H7 (cell line): ENCODE measurements at regions not wholly inside any gene's neighbourhood (a gene's known extent, or its start where the extent isn't known, plus 50 kb on each side); places are given as distances from the start of the nearest gene placed in this dataset.

Experiments
- DNase-seq: peaks from one replicate; pipeline ENCODE4 v3.0.0; 2012
- H3K27me3 ChIP-seq: 2 replicates; pipeline ENCODE4 v1.6.0; 2011; ENCODE audit warnings: mild to moderate bottlenecking, low read length; ENCODE audit not compliant: control insufficient read depth, insufficient read depth
- H3K36me3 ChIP-seq: replicated peaks from 2 replicates; pipeline ENCODE4 v1.5.1; 2011; ENCODE audit warnings: low read length; ENCODE audit not compliant: control insufficient read depth, insufficient read depth
- H3K4me3 ChIP-seq: 2 replicates; pipeline ENCODE4 v1.5.1; 2011; ENCODE audit warnings: low read depth, mild to moderate bottlenecking, control low read depth, low read length, moderate library complexity; ENCODE audit not compliant: insufficient read depth

DNA sequence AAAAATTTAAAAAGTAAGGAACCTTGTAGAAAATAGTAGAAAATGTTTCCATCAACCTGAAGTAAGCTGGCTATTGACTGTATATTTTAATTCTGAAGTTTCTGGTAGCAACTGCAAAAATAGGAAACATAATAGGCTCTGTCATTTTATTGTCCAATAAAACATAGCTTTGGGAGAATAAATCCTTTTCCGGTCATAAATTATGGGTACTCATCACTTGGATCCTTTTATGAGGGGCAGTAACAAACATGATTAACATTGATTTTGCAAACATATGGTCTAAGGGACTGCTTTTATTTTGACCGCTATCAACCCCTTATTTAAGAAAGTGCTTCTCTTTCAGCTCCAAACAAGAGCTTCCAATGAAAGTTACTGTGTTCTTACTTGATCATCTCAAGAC, 495.9 kb upstream of the ANKRD30A start:
- Histone ChIP-seq H3K4me3 (no peak overlapping the region), H3K36me3 (no peaks in the 10 kb centered on the region), H3K27me3 (no peaks in the 10 kb centered on the region)
- no peak for DNase-seq

DNA sequence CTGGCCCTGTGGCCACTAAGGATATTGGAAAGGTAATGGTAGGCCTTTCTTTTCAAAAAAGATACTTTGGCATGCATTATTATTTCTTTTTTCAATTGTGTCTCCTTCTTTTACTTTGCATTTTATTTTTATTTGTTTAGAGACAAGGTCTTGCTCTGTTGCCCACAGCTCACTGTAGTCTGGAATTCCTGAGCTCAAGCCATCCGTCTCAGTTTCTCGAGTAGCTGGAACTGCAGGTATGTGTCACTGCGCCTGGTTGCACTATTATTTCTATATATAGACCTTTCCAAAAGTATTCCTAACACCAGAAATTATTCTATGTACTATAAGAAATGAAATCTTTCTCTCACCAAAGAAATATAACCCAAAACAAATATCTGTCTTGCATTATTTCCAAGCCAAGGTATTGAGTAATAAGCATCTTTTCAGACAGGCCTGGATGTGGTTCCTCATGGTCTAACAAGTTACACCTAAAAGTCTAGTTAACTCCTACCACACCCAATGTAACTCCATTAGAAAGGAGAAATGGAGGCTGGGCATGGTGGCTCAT, 500.8 kb upstream of the ANKRD30A start:
- DNase-seq, result no peak
- H3K4me3 ChIP-seq, result no peak overlapping the region
- H3K27me3 ChIP-seq, result no peaks in the 10 kb centered on the region
- H3K36me3 ChIP-seq, result no peaks in the 10 kb centered on the region

DNA sequence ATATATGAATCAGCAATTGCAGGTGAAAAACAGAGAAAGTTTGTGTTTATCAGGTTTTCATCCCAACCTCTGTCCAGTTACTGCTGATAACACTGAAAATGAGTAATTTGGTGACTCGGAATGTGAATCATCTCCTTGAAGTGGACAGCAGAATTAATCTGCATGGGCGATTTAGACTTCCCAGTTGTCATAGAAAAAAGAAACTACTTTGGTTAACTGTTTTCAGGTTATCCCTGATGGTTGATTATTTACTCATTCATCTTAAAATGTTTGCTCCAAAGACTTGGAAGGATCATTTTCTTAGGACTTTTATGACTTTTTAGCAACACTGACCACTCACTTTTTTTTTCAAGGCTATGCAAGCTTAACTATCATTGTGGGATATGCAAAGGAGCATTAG, 504.1 kb upstream of the ANKRD30A start:
- Histone ChIP-seq H3K36me3 (no peaks in the 10 kb centered on the region), H3K27me3 (no peaks in the 10 kb centered on the region), H3K4me3 (no peak overlapping the region)
- no peak for DNase-seq

DNA sequence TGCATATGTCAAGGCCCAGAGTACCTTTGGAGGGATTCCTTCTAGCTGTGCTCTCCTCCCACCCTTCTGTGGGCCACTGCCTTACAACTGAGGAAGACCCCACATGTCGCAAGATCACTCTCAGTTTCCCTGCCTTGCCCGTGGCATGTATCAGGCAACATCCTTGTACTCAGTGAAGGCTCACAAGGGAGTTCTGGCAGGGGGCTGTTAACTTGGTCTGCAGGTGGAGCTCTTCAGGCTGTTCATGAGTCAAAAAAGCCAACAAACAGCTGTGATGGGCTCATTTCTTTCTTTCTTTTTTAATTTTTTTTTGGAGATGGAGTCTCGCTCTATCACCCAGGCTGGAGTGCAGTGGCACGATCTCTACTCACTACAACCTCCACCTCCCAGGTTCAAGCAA, 513.0 kb upstream of the ANKRD30A start:
- DNase-seq, result peak; percentile 62
- no peak overlapping the region for H3K4me3 ChIP-seq
- no peaks in the 10 kb centered on the region for H3K36me3 ChIP-seq
- no peaks in the 10 kb centered on the region for H3K27me3 ChIP-seq

DNA sequence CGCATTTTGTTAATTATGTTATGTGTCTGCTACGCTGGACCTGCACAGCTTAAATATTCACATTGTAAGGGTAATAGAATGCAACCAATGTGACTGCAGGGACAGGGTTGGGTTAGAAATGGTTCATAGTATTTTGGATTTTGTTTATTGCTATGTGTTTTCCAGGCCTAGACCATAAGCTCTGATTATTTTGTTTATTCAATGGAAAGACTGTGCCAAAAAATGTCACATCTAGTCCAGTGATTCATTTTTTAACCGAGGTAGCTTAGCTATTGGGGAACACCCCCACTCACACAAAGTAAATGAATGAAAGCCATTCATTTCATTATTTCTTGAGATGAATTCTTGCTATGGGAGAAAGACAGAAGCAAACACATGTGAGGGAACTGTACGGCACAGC, 516.5 kb upstream of the ANKRD30A start:
- Histone ChIP-seq H3K27me3 (no peaks in the 10 kb centered on the region), H3K4me3 (no peak overlapping the region), H3K36me3 (no peaks in the 10 kb centered on the region)
- DNase-seq, result no peak

DNA sequence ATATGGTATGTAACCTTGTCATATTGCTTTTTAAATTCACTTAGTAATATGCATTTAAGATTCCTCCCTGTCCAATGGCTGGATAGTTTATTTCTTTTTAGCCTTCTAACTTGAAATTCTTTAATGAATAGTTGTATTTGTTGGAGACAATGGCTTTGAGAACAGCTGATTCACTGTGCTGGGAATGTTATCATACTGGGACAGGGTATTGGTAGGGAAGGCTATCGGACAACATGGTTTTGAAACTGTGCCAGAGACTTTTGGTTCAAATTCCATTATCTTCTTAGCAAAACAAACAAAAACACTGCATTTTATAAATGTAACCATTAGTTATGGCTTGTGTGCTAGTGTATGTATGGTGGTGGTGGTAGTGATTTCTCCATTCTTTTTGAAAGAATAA, 517.1 kb upstream of the ANKRD30A start:
- H3K4me3 ChIP-seq, result no peak overlapping the region
- no peaks in the 10 kb centered on the region for H3K36me3 ChIP-seq
- no peak for DNase-seq
- H3K27me3 ChIP-seq, result no peaks in the 10 kb centered on the region

DNA sequence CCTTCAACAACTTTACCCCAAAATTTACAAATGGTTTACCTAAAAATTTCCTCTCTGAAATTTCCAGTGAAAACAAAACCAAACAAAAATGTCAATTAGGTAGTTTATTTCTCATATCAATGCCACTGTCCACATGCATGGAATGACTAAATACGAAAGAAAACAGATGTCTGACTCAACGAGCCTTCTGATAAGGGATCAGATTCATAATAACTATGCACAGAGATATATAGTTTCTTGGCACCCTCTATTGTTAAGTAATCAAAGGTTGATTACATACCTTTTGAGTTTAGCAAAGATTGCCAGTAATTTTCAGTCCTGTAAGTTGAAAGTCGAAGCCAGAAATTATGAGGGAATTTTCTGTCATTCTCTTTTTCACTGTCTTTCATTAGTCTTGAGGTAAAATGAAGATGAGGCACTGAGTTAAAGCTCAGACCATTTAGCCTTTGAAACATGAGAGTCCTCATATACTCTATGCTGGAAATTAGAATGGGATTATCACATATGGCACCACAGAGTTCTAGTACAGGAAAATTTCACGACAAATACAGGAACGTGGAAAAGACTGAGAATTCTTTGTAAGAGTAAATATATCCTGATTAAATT, 519.1 kb upstream of the ANKRD30A start:
- no peaks in the 10 kb centered on the region for H3K36me3 ChIP-seq
- DNase-seq, result no peak
- no peak overlapping the region for H3K4me3 ChIP-seq
- H3K27me3 ChIP-seq, result no peaks in the 10 kb centered on the region

DNA sequence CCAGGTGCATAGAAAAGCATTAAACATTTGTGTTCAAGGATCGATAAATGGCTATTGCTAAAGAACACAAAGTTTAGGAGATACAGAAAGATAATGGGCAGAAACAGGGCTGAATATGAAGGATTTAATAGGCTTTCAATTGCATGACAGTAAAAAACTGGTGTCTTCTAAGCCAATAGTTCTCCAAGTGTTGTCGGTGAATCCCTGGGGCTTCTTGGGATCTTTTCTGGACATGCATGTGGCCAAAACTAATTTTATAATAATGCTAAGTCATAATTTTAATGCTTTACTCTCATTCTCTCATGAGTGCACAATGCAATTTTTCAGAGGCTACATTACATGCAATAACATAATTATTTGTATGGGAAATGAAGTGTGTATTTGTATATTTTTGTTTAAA, 521.1 kb upstream of the ANKRD30A start:
- Histone ChIP-seq H3K36me3 (no peaks in the 10 kb centered on the region), H3K27me3 (no peaks in the 10 kb centered on the region), H3K4me3 (no peak overlapping the region)
- DNase-seq, result no peak

DNA sequence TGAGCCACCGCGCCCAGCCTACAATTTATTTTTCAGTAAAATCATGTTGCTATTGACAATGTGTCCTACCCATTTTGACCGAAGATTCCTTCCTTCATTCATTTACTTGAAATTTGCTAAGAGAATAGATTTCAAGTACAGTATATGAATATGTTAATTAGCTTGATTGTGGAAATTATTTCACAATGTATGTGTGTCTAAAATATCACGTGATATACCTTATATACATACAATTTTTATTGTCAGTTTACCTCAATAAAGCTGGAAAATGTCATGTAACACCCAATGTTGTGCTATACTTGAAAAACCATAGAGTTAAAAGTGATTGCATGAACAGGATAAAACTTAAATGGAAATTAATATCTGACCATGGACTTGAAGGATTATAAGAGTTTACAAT, 521.7 kb upstream of the ANKRD30A start:
- no peak for DNase-seq
- Histone ChIP-seq H3K27me3 (no peaks in the 10 kb centered on the region), H3K4me3 (no peak overlapping the region), H3K36me3 (no peaks in the 10 kb centered on the region)

DNA sequence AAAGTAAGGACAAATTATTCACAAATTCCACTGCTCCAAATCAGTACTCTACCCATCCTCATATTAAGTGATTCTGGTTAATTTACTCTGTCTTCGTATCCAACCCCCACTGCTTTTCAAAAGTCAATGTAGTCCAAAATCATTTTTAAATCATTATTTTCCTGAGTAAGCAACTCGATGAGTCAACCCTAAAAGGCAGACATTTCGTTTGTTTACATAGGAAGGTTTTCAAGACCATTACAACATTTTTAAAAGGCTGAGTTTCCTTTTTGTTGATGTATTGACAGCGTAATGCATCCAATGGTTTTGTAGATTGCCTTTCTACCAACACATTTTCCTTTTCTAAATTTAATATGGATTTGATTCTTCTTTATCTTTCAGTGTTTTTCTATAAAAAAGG, 523.0 kb upstream of the ANKRD30A start:
- Histone ChIP-seq H3K4me3 (no peak overlapping the region), H3K27me3 (no peaks in the 10 kb centered on the region), H3K36me3 (no peaks in the 10 kb centered on the region)
- DNase-seq, result no peak

DNA sequence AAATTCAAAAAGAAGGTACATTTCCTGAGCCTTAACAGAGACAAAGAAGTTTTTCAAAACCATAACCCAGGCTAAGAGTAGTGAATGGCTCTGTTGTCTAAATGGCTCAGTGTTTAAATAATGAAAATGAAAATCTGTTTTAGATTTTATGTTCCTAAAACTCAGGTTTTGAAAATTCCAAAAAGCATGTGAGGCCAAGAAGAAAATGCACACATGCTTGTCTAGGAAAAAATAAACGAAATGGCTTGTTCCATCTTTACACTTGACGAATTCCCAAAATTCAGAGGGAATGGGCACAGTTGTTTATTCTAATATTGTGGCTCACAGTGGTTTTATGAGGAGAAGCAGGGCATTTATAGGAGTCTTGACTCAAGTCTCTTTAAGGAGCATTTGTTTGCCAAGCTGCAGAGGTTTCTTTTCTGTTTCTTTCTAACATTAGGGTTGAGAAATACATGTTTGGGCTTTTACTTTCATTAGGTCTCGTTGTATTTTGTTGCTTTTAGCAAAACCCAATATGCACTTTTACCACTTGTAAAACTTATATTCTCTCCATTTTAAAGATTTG, 527.6 kb upstream of the ANKRD30A start:
- no peak for DNase-seq
- Histone ChIP-seq H3K36me3 (no peaks in the 10 kb centered on the region), H3K27me3 (no peaks in the 10 kb centered on the region), H3K4me3 (no peak overlapping the region)

DNA sequence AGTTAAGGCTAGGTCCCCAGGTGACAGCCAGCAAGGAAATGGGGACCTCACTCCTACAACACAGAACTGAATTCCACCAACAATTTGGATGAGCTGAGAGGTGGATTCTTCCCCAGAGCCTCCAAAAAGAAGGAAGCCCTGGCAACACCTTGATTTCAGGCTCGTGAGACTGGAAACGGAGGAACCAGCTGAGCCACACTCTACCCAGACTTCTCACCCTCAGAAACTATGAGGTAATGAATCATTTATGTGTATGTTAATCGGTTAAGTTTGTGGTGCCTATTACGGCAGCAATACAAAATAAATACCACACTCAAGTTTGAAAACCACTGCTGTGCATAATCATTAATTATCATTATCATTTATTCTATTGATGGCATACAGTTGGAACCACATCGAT, 532.4 kb upstream of the ANKRD30A start:
- H3K36me3 ChIP-seq, result no peaks in the 10 kb centered on the region
- no peaks in the 10 kb centered on the region for H3K27me3 ChIP-seq
- no peak for DNase-seq
- no peak overlapping the region for H3K4me3 ChIP-seq

DNA sequence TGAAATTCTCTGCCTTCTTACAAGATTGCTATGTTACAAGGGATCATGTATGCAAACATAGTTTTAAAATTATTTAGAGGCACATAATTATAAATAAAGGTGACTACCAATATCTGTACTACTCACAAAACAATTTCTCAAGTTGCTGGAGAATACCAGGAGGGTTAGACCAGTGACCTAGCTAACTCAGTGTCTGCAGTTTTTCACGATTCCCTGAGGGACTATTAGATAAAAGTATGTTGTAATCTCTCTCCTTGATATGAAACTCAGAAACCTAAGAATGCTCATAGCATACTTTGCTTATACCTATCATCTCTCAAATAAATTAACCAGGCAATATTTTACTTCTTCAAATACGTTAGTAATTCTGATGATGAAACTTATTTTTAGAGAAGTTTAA, 534.0 kb upstream of the ANKRD30A start:
- Histone ChIP-seq H3K27me3 (no peaks in the 10 kb centered on the region), H3K4me3 (no peak overlapping the region), H3K36me3 (no peaks in the 10 kb centered on the region)
- DNase-seq, result no peak

DNA sequence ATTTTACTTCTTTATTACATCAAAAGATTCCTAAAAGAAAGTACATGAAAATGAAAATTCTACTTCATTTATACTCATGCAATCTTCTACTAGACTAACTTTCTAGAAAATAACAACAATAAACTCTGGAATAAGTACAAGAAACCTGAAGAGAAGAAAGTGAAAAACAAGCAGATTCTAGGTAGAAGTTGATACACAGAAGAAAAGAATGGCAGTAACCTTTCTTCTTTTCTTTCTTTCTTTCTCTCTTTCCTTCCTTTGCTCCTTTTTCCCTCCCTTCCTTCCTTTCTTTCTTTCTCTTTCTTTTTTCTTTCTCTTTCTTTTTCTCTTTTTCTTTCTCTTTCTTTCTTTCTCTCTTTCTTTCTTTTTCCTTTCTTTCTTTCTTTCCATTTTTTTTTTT, 541.7 kb upstream of the ANKRD30A start:
- no peak for DNase-seq
- Histone ChIP-seq H3K27me3 (no peaks in the 10 kb centered on the region), H3K36me3 (no peaks in the 10 kb centered on the region), H3K4me3 (no peak overlapping the region)

DNA sequence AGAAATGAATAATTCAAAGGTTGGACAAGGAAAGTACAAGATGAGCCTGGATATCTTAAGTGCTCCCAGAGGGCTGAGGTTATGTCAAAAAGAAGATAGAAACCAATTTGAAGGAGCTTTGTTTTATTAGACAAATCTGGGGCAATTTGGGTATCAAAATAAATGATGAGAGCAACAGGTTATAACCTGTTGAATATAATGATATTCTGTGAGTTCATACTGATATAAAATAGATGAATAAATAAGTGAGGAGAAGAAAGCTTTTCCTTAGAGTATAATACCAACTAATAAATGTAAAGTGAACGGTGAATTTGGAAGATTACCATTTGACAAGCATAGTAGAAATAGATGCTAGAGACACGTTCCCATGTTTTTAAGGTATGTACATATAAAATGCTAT, 544.2 kb upstream of the ANKRD30A start:
- DNase-seq, result no peak
- Histone ChIP-seq H3K36me3 (no peaks in the 10 kb centered on the region), H3K27me3 (no peaks in the 10 kb centered on the region), H3K4me3 (no peak overlapping the region)

DNA sequence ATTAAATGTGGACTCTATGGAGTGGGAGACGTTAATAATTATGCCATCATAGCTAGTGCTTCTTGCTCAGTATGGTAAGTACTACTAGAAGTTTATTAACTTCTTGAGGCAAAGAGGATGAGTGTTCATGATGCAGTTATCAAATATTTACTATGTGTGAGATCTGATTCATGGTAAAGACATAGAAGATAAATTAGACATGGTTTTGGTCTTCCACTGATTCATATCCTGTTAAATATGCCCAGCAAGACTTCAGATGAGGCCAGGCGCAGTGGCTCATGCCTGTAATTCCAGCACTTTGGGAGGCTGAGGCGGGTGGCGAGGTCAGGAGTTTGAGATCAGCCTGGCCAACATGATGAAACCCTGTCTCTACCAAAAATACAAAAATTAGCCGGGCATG, 547.1 kb upstream of the ANKRD30A start:
- DNase-seq, result no peak

More for the DNA sequence above, 547.1 kb upstream of the ANKRD30A start:
- no peaks in the 10 kb centered on the region for H3K27me3 ChIP-seq
- no peak overlapping the region for H3K4me3 ChIP-seq
- no peaks in the 10 kb centered on the region for H3K36me3 ChIP-seq
